GM12878 (cell line): ENCODE measurements at regions not wholly inside any gene's neighbourhood (a gene's known extent, or its start where the extent isn't known, plus 50 kb on each side); places are given as distances from the start of the nearest gene placed in this dataset.

Experiments used
- BMI1 ChIP-seq: fragments of 450-650 bp; IDR thresholded peaks from 2 replicates; pipeline ENCODE4 v1.6.1; 2016; ENCODE audit warnings: mild to moderate bottlenecking, moderate library complexity, borderline replicate concordance
- CBFB ChIP-seq: IDR thresholded peaks from 2 replicates; pipeline ENCODE4 v1.6.1; 2016; ENCODE audit warnings: antibody characterized with exemption, low read depth
- EGR1 ChIP-seq, 2 experiments: IDR thresholded peaks; 1 replicate in 1 of 2; 2 replicates in 1 of 2; pipeline ENCODE4 v1.6.1; 2011 to 2012; ENCODE audit warnings: low read depth in 2 of 2, low read length in 2 of 2, borderline replicate concordance in 1 of 2, mild to moderate bottlenecking in 1 of 2, moderate library complexity in 1 of 2
- EP300 ChIP-seq, 2 experiments: fragments of 150-350 bp in 1 of 2; IDR thresholded peaks; 2 replicates each; pipeline ENCODE4 v1.6.1; 2011 to 2012; ENCODE audit warnings: low read depth in 2 of 2, low read length in 2 of 2, borderline replicate concordance in 1 of 2, improper control_type of control experiment in 1 of 2, inconsistent platforms in 1 of 2; ENCODE audit not compliant: control insufficient read depth in 1 of 2
- HDAC6 ChIP-seq: fragments of 200-600 bp; sonication (generic); IDR thresholded peaks from one replicate; pipeline ENCODE4 v1.8.0; 2017; ENCODE audit warnings: antibody characterized with exemption; ENCODE audit not compliant: unreplicated experiment
- NRF1 ChIP-seq: conservative IDR thresholded peaks from 2 replicates; pipeline ENCODE4 v1.6.1; 2011; ENCODE audit warnings: mild to moderate bottlenecking, low read depth, low read length, improper control_type of control experiment
- POU2F2 ChIP-seq: IDR thresholded peaks from 3 replicates; pipeline ENCODE4 v1.6.1; 2011; ENCODE audit warnings: low read depth, mild to moderate bottlenecking, low read length, borderline replicate concordance
- TARDBP ChIP-seq: IDR thresholded peaks from 2 replicates; pipeline ENCODE4 v1.6.1; 2016; ENCODE audit warnings: borderline replicate concordance
- YY1 ChIP-seq: IDR thresholded peaks from 2 replicates; pipeline ENCODE4 v1.6.1; 2011; ENCODE audit warnings: low read depth, mild to moderate bottlenecking, low read length
- TF ChIP-seq, protein P1 (sequence below): fragments of 450-650 bp; formaldehyde crosslinking; IDR thresholded peaks from 2 replicates; pipeline ENCODE4 v1.4.0; 2020; ENCODE audit warnings: mild to moderate bottlenecking, moderate library complexity

GRCh38 chr3:31369637-31370379 lies 162.9 kb upstream of the STT3B start:
- TF ChIP-seq CBFB (no peak), HDAC6 (no peak), BMI1 (no peak), EP300 (IDR thresholded peaks at IDR 0.05; ENCODE audit: borderline replicate concordance in 1 of 2, control insufficient read depth in 1 of 2, low read depth in 2 of 2, low read length in 2 of 2) (no peak), POU2F2 (no peak), EGR1 (IDR thresholded peaks at IDR 0.05; ENCODE audit: borderline replicate concordance in 1 of 2, low read depth in 2 of 2, low read length in 2 of 2) (no peak), YY1 (no peak), NRF1 (no peak), TARDBP (no peak)
- TF ChIP-seq, protein P1, sequence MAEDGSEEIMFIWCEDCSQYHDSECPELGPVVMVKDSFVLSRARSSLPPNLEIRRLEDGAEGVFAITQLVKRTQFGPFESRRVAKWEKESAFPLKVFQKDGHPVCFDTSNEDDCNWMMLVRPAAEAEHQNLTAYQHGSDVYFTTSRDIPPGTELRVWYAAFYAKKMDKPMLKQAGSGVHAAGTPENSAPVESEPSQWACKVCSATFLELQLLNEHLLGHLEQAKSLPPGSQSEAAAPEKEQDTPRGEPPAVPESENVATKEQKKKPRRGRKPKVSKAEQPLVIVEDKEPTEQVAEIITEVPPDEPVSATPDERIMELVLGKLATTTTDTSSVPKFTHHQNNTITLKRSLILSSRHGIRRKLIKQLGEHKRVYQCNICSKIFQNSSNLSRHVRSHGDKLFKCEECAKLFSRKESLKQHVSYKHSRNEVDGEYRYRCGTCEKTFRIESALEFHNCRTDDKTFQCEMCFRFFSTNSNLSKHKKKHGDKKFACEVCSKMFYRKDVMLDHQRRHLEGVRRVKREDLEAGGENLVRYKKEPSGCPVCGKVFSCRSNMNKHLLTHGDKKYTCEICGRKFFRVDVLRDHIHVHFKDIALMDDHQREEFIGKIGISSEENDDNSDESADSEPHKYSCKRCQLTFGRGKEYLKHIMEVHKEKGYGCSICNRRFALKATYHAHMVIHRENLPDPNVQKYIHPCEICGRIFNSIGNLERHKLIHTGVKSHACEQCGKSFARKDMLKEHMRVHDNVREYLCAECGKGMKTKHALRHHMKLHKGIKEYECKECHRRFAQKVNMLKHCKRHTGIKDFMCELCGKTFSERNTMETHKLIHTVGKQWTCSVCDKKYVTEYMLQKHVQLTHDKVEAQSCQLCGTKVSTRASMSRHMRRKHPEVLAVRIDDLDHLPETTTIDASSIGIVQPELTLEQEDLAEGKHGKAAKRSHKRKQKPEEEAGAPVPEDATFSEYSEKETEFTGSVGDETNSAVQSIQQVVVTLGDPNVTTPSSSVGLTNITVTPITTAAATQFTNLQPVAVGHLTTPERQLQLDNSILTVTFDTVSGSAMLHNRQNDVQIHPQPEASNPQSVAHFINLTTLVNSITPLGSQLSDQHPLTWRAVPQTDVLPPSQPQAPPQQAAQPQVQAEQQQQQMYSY, result no peak
